Natural killer cell (primary cell): ENCODE measurements at regions not wholly inside any gene's neighbourhood (a gene's known extent, or its start where the extent isn't known, plus 50 kb on each side); places are given as distances from the start of the nearest gene placed in this dataset.

Experiments
- ATAC-seq, 3 donors: fragments of 150-1000 bp in 2 of 3; fragments of 200-7000 bp in 1 of 3; cut with Tn5 transposase; 1 replicate in 1 of 3; 2 replicates in 2 of 3; pipeline ENCODE4 v1.10.0; 2021; ENCODE audit warnings: mild to moderate bottlenecking in 2 of 3, moderate library complexity in 2 of 3
- DNase-seq, 2 donors: peaks; one replicate each; pipeline versions ENCODE4 v3.0.0 to v3.0.0-alpha.2; 2013 to 2021; ENCODE audit warnings: mixed read lengths in 1 of 2
- H3K27ac ChIP-seq: one replicate; pipeline ENCODE4 v1.5.1; 2013; ENCODE audit warnings: mild to moderate bottlenecking, low read length
- H3K27me3 ChIP-seq: one replicate; pipeline ENCODE4 v1.6.1; 2013; ENCODE audit warnings: low read length; ENCODE audit not compliant: control insufficient read depth, insufficient read depth
- H3K36me3 ChIP-seq: one replicate; pipeline ENCODE4 v1.6.1; 2013; ENCODE audit warnings: low read length; ENCODE audit not compliant: control insufficient read depth, insufficient read depth
- H3K4me1 ChIP-seq: one replicate; pipeline ENCODE4 v1.6.1; 2013; ENCODE audit warnings: low read length; ENCODE audit not compliant: control insufficient read depth, insufficient read depth
- H3K4me3 ChIP-seq: one replicate; pipeline ENCODE4 v1.5.1; 2013; ENCODE audit warnings: low read length
- H3K9me3 ChIP-seq: one replicate; pipeline ENCODE4 v1.6.1; 2013; ENCODE audit warnings: low read length; ENCODE audit not compliant: control insufficient read depth, insufficient read depth
- H3K27ac Mint-ChIP-seq, 2 donors: one replicate each; pipeline ENCODE4 v1.8.0; 2022; ENCODE audit warnings: mild to moderate bottlenecking in 2 of 2, mixed read lengths in 2 of 2, moderate library complexity in 1 of 2
- H3K27me3 Mint-ChIP-seq, 2 donors: one replicate each; pipeline ENCODE4 v1.8.0; 2022; ENCODE audit warnings: low read depth in 2 of 2, mixed read lengths in 2 of 2
- H3K36me3 Mint-ChIP-seq: one replicate; pipeline ENCODE4 v1.8.0; 2022; ENCODE audit warnings: mixed read lengths
- H3K4me1 Mint-ChIP-seq, 2 donors: one replicate each; pipeline ENCODE4 v1.8.0; 2022; ENCODE audit warnings: mixed read lengths in 2 of 2
- H3K4me3 Mint-ChIP-seq: one replicate; pipeline ENCODE4 v1.8.0; 2022; ENCODE audit warnings: mild to moderate bottlenecking, moderate library complexity, mixed read lengths
- H3K9me3 Mint-ChIP-seq, 2 donors: one replicate each; pipeline ENCODE4 v1.8.0; 2022; ENCODE audit warnings: mixed read lengths in 2 of 2
- WGBS: methylation state at CpG from one replicate; pipeline ENCODE4 v1.1.7; 2013; ENCODE audit warnings: missing lambda C conversion rate; ENCODE audit not compliant: insufficient coverage; 5-methylcytosine and 5-hydroxymethylcytosine counted together
- intact Hi-C: fragments of 100-400 bp; cut with micrococcal nuclease; formaldehyde crosslinking; loops from one replicate; pipeline ENCODE4 v1.14.2; 2022
- TF ChIP-seq, protein P1 (sequence below): fragments of 200-600 bp; IDR thresholded peaks from one replicate; pipeline ENCODE4 v1.8.0; 2022; ENCODE audit warnings: antibody characterized with exemption

GRCh38 chr7:18212308-18212707 lies 184.7 kb upstream of the PRPS1L1 start:
- no peaks in the 10 kb centered on the region for H3K9me3 Mint-ChIP-seq
- no peak overlapping the region for H3K4me3 ChIP-seq
- ATAC-seq (no peak), DNase-seq (no peak)
- no peaks in the 10 kb centered on the region for H3K27me3 Mint-ChIP-seq
- WGBS = 77% methylated on average over 3 of the region's 3 CpGs
- no peak overlapping the region for H3K27ac ChIP-seq
- H3K9me3 ChIP-seq = no peaks in the 10 kb centered on the region
- peaks cover 0 to 5% of the 10 kb centered on the region in 2 donors for H3K4me1 Mint-ChIP-seq
- intact Hi-C loops = no loop called here
- no peak overlapping the region for H3K27ac Mint-ChIP-seq
- H3K4me1 ChIP-seq = no peaks in the 10 kb centered on the region
- no peaks in the 10 kb centered on the region for H3K27me3 ChIP-seq
- no peaks in the 10 kb centered on the region for H3K36me3 Mint-ChIP-seq
- H3K4me3 Mint-ChIP-seq = no peak overlapping the region
- TF ChIP-seq, protein P1, sequence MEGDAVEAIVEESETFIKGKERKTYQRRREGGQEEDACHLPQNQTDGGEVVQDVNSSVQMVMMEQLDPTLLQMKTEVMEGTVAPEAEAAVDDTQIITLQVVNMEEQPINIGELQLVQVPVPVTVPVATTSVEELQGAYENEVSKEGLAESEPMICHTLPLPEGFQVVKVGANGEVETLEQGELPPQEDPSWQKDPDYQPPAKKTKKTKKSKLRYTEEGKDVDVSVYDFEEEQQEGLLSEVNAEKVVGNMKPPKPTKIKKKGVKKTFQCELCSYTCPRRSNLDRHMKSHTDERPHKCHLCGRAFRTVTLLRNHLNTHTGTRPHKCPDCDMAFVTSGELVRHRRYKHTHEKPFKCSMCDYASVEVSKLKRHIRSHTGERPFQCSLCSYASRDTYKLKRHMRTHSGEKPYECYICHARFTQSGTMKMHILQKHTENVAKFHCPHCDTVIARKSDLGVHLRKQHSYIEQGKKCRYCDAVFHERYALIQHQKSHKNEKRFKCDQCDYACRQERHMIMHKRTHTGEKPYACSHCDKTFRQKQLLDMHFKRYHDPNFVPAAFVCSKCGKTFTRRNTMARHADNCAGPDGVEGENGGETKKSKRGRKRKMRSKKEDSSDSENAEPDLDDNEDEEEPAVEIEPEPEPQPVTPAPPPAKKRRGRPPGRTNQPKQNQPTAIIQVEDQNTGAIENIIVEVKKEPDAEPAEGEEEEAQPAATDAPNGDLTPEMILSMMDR = no peak
- no peaks in the 10 kb centered on the region for H3K36me3 ChIP-seq

DNA sequence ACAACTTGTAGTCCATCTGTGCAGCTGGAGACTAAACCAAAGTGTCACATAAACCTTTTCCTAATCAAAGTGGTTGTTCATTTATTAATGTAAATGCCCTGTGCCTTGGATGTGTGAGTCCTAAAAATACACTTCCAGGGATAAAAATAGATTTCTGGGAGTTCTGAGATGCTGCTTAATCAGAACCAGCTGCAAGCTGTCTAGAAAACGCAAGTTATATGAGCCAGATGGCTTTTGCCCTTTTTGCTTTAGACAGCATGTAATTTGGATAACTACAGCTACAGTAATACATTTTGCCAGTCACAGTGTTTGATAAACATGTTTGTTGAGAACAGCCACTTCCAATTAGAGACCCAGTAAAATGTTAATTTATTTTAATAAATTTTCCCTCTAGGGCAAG lies 185.1 kb upstream of the PRPS1L1 start:
- Histone ChIP-seq H3K27ac (no peak overlapping the region), H3K9me3 (no peaks in the 10 kb centered on the region), H3K4me1 (no peaks in the 10 kb centered on the region), H3K36me3 (no peaks in the 10 kb centered on the region), H3K4me3 (no peak overlapping the region), H3K27me3 (no peaks in the 10 kb centered on the region)
- TF ChIP-seq, protein P1 = no peak
- no peaks in the 10 kb centered on the region for H3K9me3 Mint-ChIP-seq
- intact Hi-C loops = no loop called here
- H3K27ac Mint-ChIP-seq = no peak overlapping the region
- H3K4me3 Mint-ChIP-seq = no peak overlapping the region
- DNase-seq (no peak), ATAC-seq (no peak)
- no peaks in the 10 kb centered on the region for H3K36me3 Mint-ChIP-seq
- 100% methylated on average over 1 of the region's 1 CpG for whole genome bisulfite sequencing
- no peaks in the 10 kb centered on the region for H3K27me3 Mint-ChIP-seq
- H3K4me1 Mint-ChIP-seq = peaks cover 0 to 5% of the 10 kb centered on the region in 2 donors

DNA sequence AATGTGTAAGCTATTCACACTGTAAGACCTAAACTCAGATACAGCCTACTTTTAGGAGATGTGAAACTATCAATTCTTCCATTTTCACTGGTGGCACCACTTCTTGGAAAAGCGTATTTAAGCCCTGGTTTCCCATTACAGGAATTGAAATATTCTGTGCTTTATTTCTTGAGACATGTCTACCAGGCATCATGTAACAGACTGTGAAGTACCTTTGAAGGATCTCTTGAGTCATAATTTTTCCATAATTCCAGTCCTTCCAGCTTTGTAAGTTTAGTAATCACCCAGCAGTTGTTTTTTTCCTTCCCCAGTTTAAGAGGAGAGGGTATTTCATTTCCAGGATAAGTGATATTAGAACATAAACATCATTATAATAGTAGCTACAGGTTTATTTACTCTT lies 186.0 kb upstream of the PRPS1L1 start:
- ATAC-seq = no peak
- TF ChIP-seq, protein P1 = no peak
- Histone ChIP-seq H3K9me3 (no peaks in the 10 kb centered on the region), H3K4me1 (no peaks in the 10 kb centered on the region), H3K27me3 (no peaks in the 10 kb centered on the region), H3K4me3 (no peak overlapping the region), H3K27ac (no peak overlapping the region), H3K36me3 (no peaks in the 10 kb centered on the region)
- Mint-ChIP-seq H3K9me3 (no peaks in the 10 kb centered on the region), H3K27ac (no peak overlapping the region), H3K36me3 (no peaks in the 10 kb centered on the region), H3K27me3 (no peaks in the 10 kb centered on the region), H3K4me3 (no peak overlapping the region), H3K4me1 (peaks cover 0 to 5% of the 10 kb centered on the region in 2 donors)
- intact Hi-C loops = loop anchor here (2.0 kb wide), 2 partner anchors 107 to 453 kb away; no protein-coding TSS in a partner anchor
- no peak for DNase-seq
- 78% methylated on average over 1 of the region's 1 CpG for WGBS

DNA sequence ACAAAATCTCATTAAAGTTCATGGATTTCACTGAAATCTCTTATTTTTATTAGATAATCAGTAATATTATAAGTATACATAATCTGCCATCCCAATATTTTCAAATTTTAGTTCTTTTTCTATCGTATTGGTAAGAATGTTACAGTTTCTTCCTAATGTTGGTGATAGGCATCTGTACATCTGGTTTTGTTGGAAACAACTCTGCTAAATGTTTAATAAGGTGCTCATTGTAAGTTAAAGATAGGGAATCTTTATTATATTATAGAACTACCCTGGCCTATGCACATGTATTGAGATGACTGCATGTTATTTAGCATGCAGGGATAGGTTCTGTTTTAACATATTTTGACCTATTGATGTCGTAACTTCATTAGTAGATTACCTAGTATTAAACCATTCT lies 188.6 kb upstream of the PRPS1L1 start:
- Histone ChIP-seq H3K9me3 (no peaks in the 10 kb centered on the region), H3K4me1 (no peaks in the 10 kb centered on the region), H3K4me3 (no peak overlapping the region), H3K27me3 (no peaks in the 10 kb centered on the region), H3K27ac (no peak overlapping the region), H3K36me3 (no peaks in the 10 kb centered on the region)
- Mint-ChIP-seq H3K9me3 (no peaks in the 10 kb centered on the region), H3K36me3 (no peaks in the 10 kb centered on the region), H3K27ac (no peak overlapping the region), H3K4me1 (peaks cover 0 to 5% of the 10 kb centered on the region in 2 donors), H3K4me3 (no peak overlapping the region), H3K27me3 (no peaks in the 10 kb centered on the region)
- intact Hi-C loops = no loop called here
- WGBS = 100% methylated on average over 1 of the region's 2 CpGs
- TF ChIP-seq, protein P1 = no peak
- DNase-seq (no peak), ATAC-seq (no peak)
